HG03571 (cell line): ENCODE measurements at regions not wholly inside any gene's neighbourhood (a gene's known extent, or its start where the extent isn't known, plus 50 kb on each side); places are given as distances from the start of the nearest gene placed in this dataset.
"Not testable (repeated sequence)": the region's sequence is repeated elsewhere in the genome, so short reads cannot be mapped to it uniquely, and the experiment has no call there.

Source experiments
- ATAC-seq: cut with Tn5 transposase; IDR thresholded peaks from one replicate; pipeline ENCODE4 v1.9.1; 2021; ENCODE audit not compliant: unreplicated experiment

DNA sequence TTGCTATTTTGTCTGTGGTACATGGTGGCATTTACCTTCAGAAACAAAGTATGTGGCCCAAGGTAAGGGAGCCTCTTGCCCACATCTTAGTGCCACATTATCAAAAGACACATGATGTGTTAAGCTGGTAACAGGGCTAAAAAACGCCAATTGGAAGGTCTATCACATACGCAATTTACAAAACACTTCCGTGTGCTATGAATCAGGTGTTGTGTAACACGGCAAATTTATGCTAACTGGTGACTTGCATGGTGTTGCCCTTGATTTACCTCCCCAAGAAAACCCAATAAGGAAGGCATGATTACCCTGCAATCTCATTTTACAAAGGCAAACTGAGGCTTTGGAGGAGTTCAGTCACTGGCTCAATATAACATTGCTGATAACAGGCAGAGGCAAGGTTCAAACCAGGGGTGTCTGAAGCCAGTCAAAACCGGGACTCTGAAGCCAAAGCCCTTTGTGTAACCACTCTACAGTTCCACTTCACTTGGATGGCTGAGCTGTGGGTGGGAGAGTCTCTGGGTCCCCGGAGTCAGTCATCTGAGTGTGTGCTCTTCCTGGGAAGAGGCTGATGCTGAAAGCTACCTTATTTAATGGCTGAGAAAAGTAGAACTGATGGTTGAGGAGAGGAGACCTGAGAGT lies 103.9 kb upstream of the BCL6 start:
- ATAC-seq = no peak

DNA sequence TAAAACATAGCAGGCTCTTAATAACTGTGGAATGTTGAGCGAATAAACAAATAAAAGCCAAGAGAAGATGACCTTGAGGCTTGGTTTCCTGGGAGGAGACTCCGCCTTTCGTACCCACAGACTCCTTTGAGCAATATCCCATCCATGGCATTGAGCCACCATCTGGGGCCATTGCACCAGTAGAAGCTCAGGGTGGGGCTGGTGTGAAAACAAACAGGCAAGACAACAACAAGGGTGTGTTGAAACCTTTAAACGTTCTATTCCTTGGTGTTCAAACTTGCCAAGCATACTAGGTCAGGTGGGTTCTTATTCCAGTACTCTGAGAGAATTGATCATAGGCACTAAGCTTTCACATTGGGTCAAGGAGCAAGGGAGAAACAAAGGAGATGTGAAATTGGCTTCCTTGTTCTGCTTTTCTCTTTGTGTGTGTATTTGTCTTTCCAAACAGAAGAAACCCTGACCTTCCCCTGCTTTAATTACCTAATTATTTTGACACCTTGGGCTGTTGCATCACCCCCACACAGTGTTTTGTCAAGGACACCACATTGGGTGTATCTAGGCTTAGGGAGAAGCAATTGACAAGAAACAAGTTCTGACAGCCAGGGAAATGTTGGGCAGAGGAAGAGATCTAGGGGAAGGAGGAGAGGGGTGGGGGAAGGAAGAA lies 105.1 kb upstream of the BCL6 start:
- no peak for ATAC-seq

DNA sequence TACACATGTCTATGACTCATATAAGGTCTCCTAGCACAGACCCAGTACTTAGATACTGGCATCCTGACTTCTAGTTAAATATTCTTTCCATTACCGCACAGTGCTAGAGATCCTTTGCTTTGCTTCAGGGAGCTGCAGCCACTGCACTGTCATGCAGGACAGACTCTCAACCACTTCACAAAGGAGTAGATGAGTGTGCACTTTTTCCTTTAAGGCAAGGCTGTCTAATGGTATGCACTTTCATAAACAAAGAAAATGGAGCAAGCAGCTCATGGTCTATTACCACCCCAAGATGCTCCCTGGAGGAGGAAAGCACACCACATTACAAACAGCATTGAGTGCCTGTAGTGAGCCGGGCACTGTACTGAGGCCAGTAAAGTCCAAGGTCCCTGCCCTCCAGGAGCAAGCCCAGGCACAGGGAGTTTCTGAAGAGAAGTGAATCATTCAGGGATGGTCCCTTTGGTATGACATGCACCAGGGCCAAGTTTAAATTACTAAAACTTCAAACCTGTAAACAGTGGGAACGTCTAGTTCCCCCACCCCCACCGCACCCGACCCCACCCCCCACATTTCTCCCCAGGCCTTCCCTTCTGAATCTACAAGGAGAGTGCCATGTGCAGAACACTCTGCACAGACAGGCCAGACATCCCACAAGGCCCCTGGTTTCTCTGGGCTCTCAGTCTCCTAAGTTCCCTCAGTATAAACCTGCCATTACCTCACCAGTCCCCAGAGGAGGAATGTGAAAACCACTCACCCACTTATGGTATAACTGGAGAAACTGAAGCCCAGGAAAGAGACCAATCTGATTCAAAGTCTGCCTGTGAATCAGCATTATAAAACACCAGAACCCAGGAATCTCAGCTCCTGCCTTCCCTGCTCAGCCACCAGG lies 107.8 kb upstream of the BCL6 start:
- ATAC-seq = no peak

- no peak for ATAC-seq
Measured at GRCh38 chr3:187855131-187855530, 109.9 kb upstream of the BCL6 start.

- no peak for ATAC-seq
Measured at GRCh38 chr3:187856555-187856954, 111.3 kb upstream of the BCL6 start.

GRCh38 chr3:187858041-187858440 lies 112.8 kb upstream of the BCL6 start:
- ATAC-seq = no peak

DNA sequence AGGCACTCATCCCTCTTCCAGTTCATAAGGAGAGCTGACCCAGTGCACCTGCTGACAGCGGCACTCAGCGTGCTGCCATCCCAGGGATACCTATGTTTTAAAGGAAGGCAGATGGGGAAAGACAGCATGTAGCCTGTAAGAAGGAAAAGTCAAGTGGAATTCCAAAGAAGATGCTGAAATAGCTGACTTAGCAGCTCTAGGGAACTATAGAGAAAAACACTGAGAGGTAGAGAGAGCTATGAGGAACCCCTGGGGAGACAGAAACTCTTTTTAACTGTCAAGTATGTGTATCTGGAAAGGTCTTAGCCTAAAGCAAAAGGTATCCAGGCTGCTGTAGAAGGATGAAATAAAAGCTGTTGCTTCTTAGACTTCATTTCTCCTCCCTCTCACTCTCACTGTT lies 113.4 kb upstream of the BCL6 start:
- ATAC-seq = no peak

- not testable (repeated sequence) for ATAC-seq
Measured at GRCh38 chr3:187862701-187863277, 117.5 kb upstream of the BCL6 start.

GRCh38 chr3:187870360-187871203 lies 125.3 kb upstream of the BCL6 start:
- ATAC-seq = peak; percentile 76

DNA sequence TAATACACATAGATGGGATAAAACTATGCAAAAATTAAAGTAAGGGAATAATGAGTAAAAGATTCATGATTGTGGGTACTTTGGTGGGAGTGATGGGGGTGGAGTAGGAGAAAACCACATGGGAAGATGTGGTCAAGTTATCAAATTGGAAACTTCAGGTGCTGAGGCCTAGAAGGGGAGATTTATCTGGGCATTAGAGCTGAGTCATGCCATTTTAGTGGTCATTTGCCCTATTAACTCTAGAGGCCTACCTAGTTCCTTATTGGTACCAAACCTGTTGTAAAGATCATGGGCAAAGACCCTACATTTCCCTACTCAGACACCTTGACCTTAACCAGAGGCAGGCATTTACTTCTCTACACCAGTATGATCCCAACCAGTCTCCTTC lies 125.9 kb upstream of the BCL6 start:
- no peak for ATAC-seq

DNA sequence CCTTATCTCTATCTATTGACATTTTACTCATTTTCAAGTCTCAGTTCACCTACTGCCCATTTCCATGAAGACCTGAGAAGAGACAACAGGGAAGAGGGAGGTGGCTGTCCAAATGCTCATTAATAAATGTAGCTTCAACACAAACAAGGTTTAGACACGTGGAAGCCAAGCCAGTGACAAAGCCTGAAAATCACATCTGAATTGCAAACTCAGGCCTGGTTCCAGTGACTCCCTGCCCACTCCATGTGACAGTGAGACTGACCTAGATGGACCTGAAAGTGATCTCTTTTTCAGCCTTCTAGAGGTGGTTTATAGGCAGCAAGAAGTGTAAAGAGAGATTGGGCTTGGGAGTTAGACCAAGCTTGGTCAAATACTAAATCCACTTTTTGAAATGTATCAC lies 126.6 kb upstream of the BCL6 start:
- no peak for ATAC-seq

DNA sequence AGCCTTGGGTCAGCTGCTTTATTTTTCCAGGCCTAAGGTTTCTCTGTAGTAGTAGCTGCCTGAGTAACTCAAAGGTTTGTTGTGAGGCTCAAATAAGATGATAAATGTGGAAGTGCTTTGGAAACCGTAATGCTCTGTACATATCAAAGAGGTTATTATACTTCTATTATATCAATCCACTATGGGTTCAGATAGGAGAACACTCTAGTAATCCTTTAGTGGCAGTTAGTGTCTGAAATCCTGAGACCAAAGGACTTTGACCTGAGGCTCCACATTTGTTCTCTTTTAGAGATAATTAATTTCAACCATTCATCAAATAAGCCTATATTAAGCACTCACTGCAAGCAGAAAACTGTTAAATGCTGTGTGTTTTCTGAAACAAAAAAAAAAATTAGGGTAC lies 128.6 kb upstream of the BCL6 start:
- ATAC-seq = no peak

- ATAC-seq = no peak
Measured at GRCh38 chr3:187875863-187876262, 130.6 kb upstream of the BCL6 start.

DNA sequence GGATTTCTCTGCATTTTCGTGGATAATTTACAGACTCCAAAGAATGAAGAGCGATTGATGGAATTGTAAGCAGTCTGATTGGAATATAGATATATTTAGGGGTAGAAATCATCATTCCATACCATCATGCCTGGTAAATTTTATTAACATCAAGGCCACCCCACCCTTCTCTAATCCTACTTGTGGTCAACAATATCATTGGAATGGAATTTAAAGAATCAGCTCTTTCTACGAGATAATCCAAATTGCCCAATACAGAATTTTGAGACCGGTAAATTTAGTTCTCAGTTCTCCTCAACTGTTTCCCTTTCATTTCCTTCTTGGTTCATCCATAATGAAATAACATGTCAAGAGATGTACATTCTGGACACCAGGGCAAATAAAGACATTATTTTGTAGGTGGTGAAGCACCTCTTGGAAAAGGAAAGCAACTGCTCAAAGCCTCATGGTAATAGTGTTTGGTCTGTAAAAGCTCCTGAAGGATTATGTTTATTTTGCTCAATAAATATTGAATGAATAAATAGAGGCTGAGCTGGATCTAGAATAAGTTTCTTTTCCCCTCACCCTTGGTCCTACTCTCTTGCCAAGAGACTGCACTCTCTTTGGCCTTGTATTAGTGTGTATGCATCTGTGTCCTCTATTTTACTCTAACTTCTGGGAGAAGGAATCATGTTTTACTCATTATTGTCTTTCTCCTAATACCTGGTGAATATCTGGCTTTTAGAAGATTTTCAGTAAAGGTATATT lies 133.7 kb upstream of the BCL6 start:
- no peak for ATAC-seq

GRCh38 chr3:187880441-187880840 lies 135.2 kb upstream of the BCL6 start:
- no peak for ATAC-seq

- ATAC-seq = no peak
Measured at GRCh38 chr3:187880851-187881250, 135.6 kb upstream of the BCL6 start.

DNA sequence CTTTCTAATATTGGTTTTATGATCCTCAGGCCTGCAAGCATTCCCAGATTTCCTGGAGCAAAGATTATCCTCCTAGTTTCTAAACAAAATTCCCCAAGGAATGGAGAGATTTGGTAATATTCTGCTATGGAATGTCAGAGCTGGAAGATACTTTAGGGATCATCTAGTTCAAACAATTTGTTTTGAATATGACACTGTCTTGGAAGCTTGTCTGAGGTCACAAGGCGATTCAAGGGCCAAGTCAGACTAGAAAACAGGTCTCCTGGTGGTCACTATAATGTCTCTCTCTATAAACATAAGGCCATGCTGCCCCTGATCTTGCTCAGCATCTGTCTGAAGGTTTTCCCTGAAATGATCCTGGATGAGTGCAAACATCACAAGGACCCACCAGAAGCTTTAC lies 143.4 kb upstream of the BCL6 start:
- ATAC-seq = no peak

- ATAC-seq = no peak
Measured at GRCh38 chr3:187889106-187889505, 143.8 kb upstream of the BCL6 start.

GRCh38 chr3:187889601-187890404 lies 144.5 kb upstream of the BCL6 start:
- no peak for ATAC-seq
